ENCODE measurements at regions not wholly inside any gene's neighbourhood (a gene's known extent, or its start where the extent isn't known, plus 50 kb on each side); places are given as distances from the start of the nearest gene placed in this dataset.

- TF ChIP-seq CTCF (IDR thresholded peaks at IDR 0.05) (no peak), POLR2A (IDR thresholded peaks at IDR 0.05) (no peak), POLR2AphosphoS5 (IDR thresholded peaks at IDR 0.05) (no peak)
Observed at GRCh38 chrX:42241421-42241820, 318.1 kb upstream of the CASK start.
